22Rv1 (cell line): ENCODE measurements at regions not wholly inside any gene's neighbourhood (a gene's known extent, or its start where the extent isn't known, plus 50 kb on each side); places are given as distances from the start of the nearest gene placed in this dataset.

Source experiments
- ZFX ChIP-seq: fragments of 450-650 bp; IDR thresholded peaks from 2 replicates; pipeline ENCODE4 v1.6.1; 2017; ENCODE audit warnings: antibody characterized with exemption, borderline replicate concordance
- TF ChIP-seq, protein P1 (sequence below): fragments of 450-650 bp; IDR thresholded peaks from 2 replicates; pipeline ENCODE4 v1.5.1; 2017; ENCODE audit warnings: mild to moderate bottlenecking

DNA sequence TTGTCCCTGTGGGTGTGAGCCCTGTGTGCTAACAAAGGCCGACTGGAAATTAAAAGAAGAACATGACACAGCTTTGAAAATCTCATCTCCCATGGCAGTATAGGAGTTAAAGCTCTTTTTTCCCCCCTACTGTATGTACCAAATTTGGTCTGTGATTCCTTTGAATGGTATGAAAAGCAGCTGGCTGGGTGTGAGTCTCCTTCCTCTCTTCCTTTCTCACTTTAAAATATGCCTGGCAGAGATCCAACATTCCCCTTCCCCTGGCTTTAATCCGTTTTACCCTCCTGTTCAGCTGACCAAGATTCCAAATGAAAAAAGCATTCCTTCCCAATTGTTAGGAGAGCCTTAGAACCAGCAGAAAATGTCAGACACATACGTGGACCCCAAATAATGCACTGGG is 225.0 kb upstream of the CELF2 start:
- TF ChIP-seq ZFX: no peak
- TF ChIP-seq, protein P1, sequence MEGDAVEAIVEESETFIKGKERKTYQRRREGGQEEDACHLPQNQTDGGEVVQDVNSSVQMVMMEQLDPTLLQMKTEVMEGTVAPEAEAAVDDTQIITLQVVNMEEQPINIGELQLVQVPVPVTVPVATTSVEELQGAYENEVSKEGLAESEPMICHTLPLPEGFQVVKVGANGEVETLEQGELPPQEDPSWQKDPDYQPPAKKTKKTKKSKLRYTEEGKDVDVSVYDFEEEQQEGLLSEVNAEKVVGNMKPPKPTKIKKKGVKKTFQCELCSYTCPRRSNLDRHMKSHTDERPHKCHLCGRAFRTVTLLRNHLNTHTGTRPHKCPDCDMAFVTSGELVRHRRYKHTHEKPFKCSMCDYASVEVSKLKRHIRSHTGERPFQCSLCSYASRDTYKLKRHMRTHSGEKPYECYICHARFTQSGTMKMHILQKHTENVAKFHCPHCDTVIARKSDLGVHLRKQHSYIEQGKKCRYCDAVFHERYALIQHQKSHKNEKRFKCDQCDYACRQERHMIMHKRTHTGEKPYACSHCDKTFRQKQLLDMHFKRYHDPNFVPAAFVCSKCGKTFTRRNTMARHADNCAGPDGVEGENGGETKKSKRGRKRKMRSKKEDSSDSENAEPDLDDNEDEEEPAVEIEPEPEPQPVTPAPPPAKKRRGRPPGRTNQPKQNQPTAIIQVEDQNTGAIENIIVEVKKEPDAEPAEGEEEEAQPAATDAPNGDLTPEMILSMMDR: no peak
